GM18508 (cell line): ENCODE measurements at regions not wholly inside any gene's neighbourhood (a gene's known extent, or its start where the extent isn't known, plus 50 kb on each side); places are given as distances from the start of the nearest gene placed in this dataset.

Experiments used
- ATAC-seq: cut with Tn5 transposase; IDR thresholded peaks from one replicate; pipeline ENCODE4 v1.9.1; 2021; ENCODE audit warnings: moderate number of reproducible peaks; ENCODE audit not compliant: insufficient read depth, unreplicated experiment

DNA sequence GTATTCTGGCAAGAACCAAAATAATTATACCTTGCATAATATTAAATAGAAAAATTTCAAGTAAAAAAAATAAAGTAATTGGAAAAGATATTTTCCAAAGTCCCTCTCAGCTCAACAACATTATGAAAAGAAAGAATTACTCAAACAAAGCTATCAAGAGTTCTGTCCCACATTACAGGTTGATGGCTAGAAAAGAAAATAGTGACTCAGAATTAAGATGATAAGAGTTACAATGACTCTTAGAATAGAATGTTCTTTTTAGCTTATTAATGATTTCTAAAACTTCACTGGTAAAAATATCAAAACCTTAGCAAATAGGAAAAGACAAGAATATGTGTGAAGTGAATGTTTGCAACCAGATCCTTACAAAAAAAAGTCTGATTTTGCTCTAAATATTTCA is 312.5 kb upstream of the PDGFD start:
- ATAC-seq = no peak

GRCh38 chr11:104467404-104467803 is 303.5 kb upstream of the PDGFD start:
- no peak for ATAC-seq

- ATAC-seq = no peak
These were observed 301.4 kb upstream of the PDGFD start for GRCh38 chr11:104465321-104465720.

DNA sequence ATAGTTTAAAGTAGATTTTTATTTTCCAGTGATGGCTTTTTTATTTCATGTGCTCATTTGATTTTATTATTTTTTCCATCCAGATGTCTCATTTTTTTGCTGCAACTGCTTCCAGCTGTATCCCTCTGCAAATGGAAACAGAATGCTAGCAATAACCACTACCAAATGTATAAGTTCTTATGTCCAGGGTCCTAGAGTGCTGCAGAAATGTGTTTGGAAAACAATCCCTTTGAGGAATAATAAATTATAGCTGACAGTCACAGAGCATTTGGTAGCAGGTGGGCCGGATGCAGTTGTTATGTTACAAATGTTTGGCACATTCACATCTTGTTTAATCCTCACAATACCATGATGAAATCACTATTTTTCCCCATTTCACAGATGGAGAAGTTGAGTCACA is 300.7 kb upstream of the PDGFD start:
- no peak for ATAC-seq

- ATAC-seq = no peak
These were observed 298.4 kb upstream of the PDGFD start for GRCh38 chr11:104462341-104462740.

- no peak for ATAC-seq
These were observed 287.4 kb upstream of the PDGFD start for GRCh38 chr11:104451197-104451893.

- ATAC-seq = no peak
These were observed 279.4 kb upstream of the PDGFD start for GRCh38 chr11:104443387-104443786.

- no peak for ATAC-seq
These were observed 278.4 kb upstream of the PDGFD start for GRCh38 chr11:104442321-104442720.

DNA sequence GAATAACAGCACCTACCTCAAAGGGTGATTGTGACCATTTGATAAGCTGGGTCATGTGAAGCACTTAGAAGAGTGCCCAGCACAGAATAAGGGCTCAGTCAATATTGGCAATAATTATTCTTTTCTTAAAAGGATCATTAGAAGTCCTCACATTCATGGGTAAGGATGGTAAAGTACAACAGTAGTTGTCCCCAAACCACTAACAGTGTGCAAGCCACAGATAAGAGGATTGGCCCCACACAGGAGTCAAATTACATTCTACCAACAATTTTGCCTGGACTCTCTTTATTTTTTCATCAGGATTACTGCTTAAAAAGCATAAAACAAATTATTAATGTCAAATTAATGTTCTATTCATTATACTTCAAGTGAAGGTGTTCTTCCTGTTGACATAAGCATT is 271.5 kb upstream of the PDGFD start:
- no peak for ATAC-seq

GRCh38 chr11:104433751-104434150 is 269.8 kb upstream of the PDGFD start:
- no peak for ATAC-seq

DNA sequence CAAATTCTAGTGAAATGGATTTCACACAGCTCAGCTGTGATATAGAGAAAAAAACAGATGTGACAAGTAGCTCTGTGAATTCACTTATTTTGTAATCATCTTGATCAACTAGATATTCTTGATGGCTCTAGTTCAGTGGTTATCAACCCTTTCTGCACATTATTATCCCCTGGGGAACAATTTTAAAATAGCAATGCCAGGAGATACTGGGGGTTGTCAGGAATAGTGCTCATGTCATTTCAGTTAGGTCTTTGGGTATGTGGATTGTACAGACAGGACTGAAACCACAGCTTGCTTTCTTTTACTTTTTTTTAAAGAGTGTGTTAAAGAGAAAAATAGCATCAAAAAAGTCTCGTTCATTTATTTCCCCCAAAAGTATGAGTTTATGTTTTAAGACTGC is 269.0 kb upstream of the PDGFD start:
- no peak for ATAC-seq

DNA sequence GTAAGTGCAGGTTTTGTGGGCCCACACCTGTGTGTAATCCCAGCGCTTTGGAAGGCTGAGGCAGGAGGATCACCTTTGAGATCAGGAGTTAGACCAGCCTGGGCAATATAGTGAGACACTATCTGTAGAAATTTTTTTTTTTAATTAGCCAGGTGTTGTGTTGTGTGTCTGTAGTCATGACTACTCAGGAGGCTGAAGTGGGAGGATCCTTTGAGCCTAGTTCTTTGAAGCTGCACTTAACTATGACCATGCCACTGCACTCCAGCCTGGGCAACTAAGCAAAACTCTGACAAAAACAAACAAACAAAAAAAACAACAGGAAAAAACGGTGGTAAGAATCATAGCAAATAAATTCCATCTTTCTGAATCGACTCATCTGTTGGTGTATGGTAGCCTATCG is 268.6 kb upstream of the PDGFD start:
- no peak for ATAC-seq

GRCh38 chr11:104422324-104422944 is 258.5 kb upstream of the PDGFD start:
- ATAC-seq = no peak

GRCh38 chr11:104410336-104410735 is 246.4 kb upstream of the PDGFD start:
- ATAC-seq = no peak

GRCh38 chr11:104408630-104409029 is 244.7 kb upstream of the PDGFD start:
- ATAC-seq = no peak

GRCh38 chr11:104405277-104405676 is 241.3 kb upstream of the PDGFD start:
- no peak for ATAC-seq

GRCh38 chr11:104404231-104405175 is 240.6 kb upstream of the PDGFD start:
- no peak for ATAC-seq

GRCh38 chr11:104402812-104403521 is 239.0 kb upstream of the PDGFD start:
- peak; percentile 43 for ATAC-seq

DNA sequence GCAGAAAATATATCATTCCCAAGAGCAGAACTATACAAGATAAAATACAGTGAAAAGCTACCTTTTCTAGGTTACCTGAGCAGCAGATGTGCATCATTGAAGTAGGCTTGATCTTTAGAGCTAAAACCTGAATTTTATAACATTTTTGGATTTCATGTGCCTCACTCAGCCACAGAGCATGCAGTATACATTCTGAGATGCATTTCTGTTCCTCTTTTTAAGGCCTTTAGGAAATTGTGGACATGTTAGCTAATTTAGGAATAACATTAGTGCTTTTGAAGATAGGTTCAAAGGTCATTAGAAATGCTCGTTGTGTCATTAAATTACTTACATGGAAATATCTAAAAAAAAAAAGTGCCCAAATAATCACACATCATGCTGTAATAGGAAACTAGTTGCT is 230.6 kb upstream of the PDGFD start:
- ATAC-seq = no peak

- ATAC-seq = no peak
These were observed 226.7 kb upstream of the PDGFD start for GRCh38 chr11:104390651-104391050.

- ATAC-seq = no peak
These were observed 221.9 kb upstream of the PDGFD start for GRCh38 chr11:104385884-104386283.
